MM.1S (cell line): ENCODE measurements at regions not wholly inside any gene's neighbourhood (a gene's known extent, or its start where the extent isn't known, plus 50 kb on each side); places are given as distances from the start of the nearest gene placed in this dataset.

ENCODE experiments used
- DNase-seq: peaks from one replicate; pipeline ENCODE4 v3.0.0-alpha.2; 2015
- H2AFZ ChIP-seq: fragments of 300-600 bp; sonication (generic); 2 replicates; pipeline ENCODE4 v1.6.0; 2016; ENCODE audit warnings: antibody characterized with exemption, low read length
- H3F3A ChIP-seq: fragments of 300-600 bp; sonication (generic); 2 replicates; pipeline ENCODE4 v1.6.1; 2016; ENCODE audit warnings: mild to moderate bottlenecking, antibody characterized with exemption, low read length, moderate library complexity, mixed read lengths; ENCODE audit not compliant: insufficient read depth
- H3K27ac ChIP-seq: fragments of 300-600 bp; sonication (generic); 2 replicates; pipeline ENCODE4 v1.5.1; 2016; ENCODE audit warnings: mild to moderate bottlenecking, low read length
- H3K27me3 ChIP-seq: fragments of 300-600 bp; sonication (generic); replicated peaks from 2 replicates; pipeline ENCODE4 v1.6.0; 2016; ENCODE audit warnings: low read length; ENCODE audit not compliant: insufficient read depth
- H3K36me3 ChIP-seq: fragments of 300-600 bp; sonication (generic); replicated peaks from 2 replicates; pipeline ENCODE4 v1.6.1; 2016; ENCODE audit warnings: mild to moderate bottlenecking, low read length, mixed read lengths; ENCODE audit not compliant: insufficient read depth
- H3K4me1 ChIP-seq: fragments of 300-600 bp; sonication (generic); 2 replicates; pipeline ENCODE4 v1.6.1; 2016; ENCODE audit warnings: low read length, mixed read lengths
- H3K4me2 ChIP-seq: fragments of 300-600 bp; sonication (generic); 2 replicates; pipeline ENCODE4 v1.6.0; 2016; ENCODE audit warnings: low read depth, low read length
- H3K4me3 ChIP-seq: fragments of 300-600 bp; sonication (generic); 2 replicates; pipeline ENCODE4 v1.5.1; 2016; ENCODE audit warnings: low read length, mixed read lengths
- H3K79me2 ChIP-seq: fragments of 300-600 bp; sonication (generic); 2 replicates; pipeline ENCODE4 v1.6.1; 2016; ENCODE audit warnings: mixed run types, low read length, mixed read lengths
- H3K9ac ChIP-seq: fragments of 300-600 bp; sonication (generic); 2 replicates; pipeline ENCODE4 v1.6.1; 2016; ENCODE audit warnings: low read length, mixed read lengths
- H3K9me2 ChIP-seq: fragments of 300-600 bp; sonication (generic); replicated peaks from 2 replicates; pipeline ENCODE4 v1.6.1; 2016; ENCODE audit warnings: mild to moderate bottlenecking, low read length, mixed read lengths; ENCODE audit not compliant: insufficient read depth
- H3K9me3 ChIP-seq: fragments of 300-600 bp; sonication (generic); replicated peaks from 2 replicates; pipeline ENCODE4 v1.6.1; 2016; ENCODE audit warnings: mild to moderate bottlenecking, low read length, mixed read lengths; ENCODE audit not compliant: insufficient read depth
- H4K20me1 ChIP-seq: fragments of 300-600 bp; sonication (generic); 2 replicates; pipeline ENCODE4 v1.6.1; 2016; ENCODE audit warnings: mild to moderate bottlenecking, low read length, moderate library complexity, mixed read lengths; ENCODE audit not compliant: insufficient read depth
- EZH2 ChIP-seq: fragments of 300-600 bp; sonication (generic); optimal IDR thresholded peaks from 2 replicates; pipeline ENCODE3; 2017; ENCODE audit warnings: low read depth, mild to moderate bottlenecking, antibody characterized with exemption, low read length, mixed read lengths
- EZH2phosphoT487 ChIP-seq: fragments of 300-600 bp; sonication (generic); IDR thresholded peaks from 2 replicates; pipeline ENCODE4 v1.6.1; 2018; ENCODE audit warnings: antibody characterized with exemption, low read length
- TF ChIP-seq, protein P1 (sequence below): fragments of 300-600 bp; sonication (generic); IDR thresholded peaks from 2 replicates; pipeline ENCODE4 v1.5.1; 2016; ENCODE audit warnings: antibody characterized with exemption, low read length, mixed read lengths

DNA sequence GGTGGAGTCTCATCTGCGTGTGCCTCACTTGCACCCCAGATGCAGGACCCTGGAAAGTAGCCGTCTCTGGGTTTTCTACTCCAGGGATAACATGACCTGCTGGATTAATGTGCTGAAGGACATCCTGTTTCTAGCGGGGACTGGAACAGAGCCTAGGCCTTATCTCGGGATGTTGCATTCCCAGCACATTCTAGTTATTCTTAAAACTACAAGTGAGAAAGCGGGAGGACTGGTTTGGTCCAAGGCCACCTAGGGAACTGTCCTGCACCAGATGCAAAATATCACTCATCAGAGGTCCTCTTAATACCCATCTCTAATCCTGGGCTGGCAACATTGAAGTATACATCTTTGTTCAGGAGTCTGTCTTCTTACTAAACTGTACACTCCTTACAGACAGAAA, 179.9 kb downstream of the ZC3H11B start:
- H3K4me1 ChIP-seq = no peaks in the 10 kb centered on the region
- H3K9me3 ChIP-seq = no peaks in the 10 kb centered on the region
- H3K9ac ChIP-seq = no peak overlapping the region
- H3K27ac ChIP-seq = no peak overlapping the region
- no peak overlapping the region for H2AFZ ChIP-seq
- no peaks in the 10 kb centered on the region for H3K9me2 ChIP-seq
- DNase-seq = no peak
- H3K4me2 ChIP-seq = no peak overlapping the region
- H4K20me1 ChIP-seq = no peaks in the 10 kb centered on the region
- no peaks in the 10 kb centered on the region for H3K36me3 ChIP-seq
- H3K79me2 ChIP-seq = no peaks in the 10 kb centered on the region
- no peak overlapping the region for H3K4me3 ChIP-seq
- no peaks in the 10 kb centered on the region for H3K27me3 ChIP-seq
- no peak for TF ChIP-seq EZH2
- TF ChIP-seq, protein P1, sequence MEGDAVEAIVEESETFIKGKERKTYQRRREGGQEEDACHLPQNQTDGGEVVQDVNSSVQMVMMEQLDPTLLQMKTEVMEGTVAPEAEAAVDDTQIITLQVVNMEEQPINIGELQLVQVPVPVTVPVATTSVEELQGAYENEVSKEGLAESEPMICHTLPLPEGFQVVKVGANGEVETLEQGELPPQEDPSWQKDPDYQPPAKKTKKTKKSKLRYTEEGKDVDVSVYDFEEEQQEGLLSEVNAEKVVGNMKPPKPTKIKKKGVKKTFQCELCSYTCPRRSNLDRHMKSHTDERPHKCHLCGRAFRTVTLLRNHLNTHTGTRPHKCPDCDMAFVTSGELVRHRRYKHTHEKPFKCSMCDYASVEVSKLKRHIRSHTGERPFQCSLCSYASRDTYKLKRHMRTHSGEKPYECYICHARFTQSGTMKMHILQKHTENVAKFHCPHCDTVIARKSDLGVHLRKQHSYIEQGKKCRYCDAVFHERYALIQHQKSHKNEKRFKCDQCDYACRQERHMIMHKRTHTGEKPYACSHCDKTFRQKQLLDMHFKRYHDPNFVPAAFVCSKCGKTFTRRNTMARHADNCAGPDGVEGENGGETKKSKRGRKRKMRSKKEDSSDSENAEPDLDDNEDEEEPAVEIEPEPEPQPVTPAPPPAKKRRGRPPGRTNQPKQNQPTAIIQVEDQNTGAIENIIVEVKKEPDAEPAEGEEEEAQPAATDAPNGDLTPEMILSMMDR = no peak
- no peak for TF ChIP-seq EZH2phosphoT487
- H3F3A ChIP-seq = no peaks in the 10 kb centered on the region

DNA sequence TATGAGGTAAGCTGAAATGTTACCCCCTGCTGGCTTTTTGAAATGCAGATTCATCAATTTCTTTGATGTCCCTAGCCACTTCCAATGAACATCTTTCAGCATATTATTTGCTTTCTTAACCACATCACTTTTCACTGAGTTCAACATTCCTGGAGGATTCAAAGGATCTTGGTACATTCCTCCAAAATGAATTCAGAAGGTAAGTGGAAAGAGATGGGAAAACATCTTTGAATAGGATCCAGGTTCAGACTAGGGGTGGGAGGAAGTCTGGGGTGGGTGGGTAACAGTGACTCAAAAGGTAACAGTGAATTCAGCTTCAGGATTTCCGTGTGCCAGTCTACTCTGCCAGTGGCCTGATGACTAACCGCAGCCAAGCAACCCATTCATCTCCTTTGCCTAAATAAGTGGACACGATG, 180.7 kb downstream of the ZC3H11B start:
- no peaks in the 10 kb centered on the region for H3K36me3 ChIP-seq
- no peaks in the 10 kb centered on the region for H3K4me1 ChIP-seq
- no peak overlapping the region for H3K27ac ChIP-seq
- H3K79me2 ChIP-seq = no peaks in the 10 kb centered on the region
- H3K9me3 ChIP-seq = no peaks in the 10 kb centered on the region
- H3K27me3 ChIP-seq = no peaks in the 10 kb centered on the region
- no peak overlapping the region for H3K4me3 ChIP-seq
- no peak for DNase-seq
- no peak overlapping the region for H2AFZ ChIP-seq
- no peaks in the 10 kb centered on the region for H3K9me2 ChIP-seq
- H4K20me1 ChIP-seq = no peaks in the 10 kb centered on the region
- no peak overlapping the region for H3K9ac ChIP-seq
- no peaks in the 10 kb centered on the region for H3F3A ChIP-seq
- no peak for TF ChIP-seq EZH2phosphoT487
- TF ChIP-seq, protein P1 = no peak
- no peak overlapping the region for H3K4me2 ChIP-seq

DNA sequence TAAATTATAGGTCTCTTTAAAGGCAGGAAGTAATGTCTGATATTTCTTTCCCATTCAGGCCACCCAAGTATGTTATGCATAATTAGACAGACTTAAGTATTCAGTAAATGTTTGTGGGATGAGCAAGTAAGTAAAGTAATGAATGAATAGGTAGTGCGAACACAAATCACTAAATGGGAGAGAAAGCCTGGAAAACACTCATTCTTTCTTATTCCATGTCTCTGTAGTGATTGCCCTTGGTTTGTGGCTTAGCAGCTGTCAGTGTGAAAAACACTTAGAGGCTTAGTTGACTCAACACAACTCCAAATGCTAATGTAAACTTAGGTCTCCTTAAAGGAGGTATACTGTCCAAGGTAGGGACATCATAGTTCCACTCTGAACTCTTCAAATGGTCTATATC, 182.5 kb downstream of the ZC3H11B start:
- Histone ChIP-seq H3K4me1 (no peaks in the 10 kb centered on the region), H3K79me2 (no peaks in the 10 kb centered on the region), H3K9me3 (no peaks in the 10 kb centered on the region), H3K9me2 (no peaks in the 10 kb centered on the region), H3K4me3 (no peak overlapping the region), H2AFZ (no peak overlapping the region), H3K9ac (no peak overlapping the region), H3K27me3 (no peaks in the 10 kb centered on the region), H3K4me2 (no peak overlapping the region), H3K36me3 (no peaks in the 10 kb centered on the region), H4K20me1 (no peaks in the 10 kb centered on the region), H3F3A (no peaks in the 10 kb centered on the region), H3K27ac (no peak overlapping the region)
- TF ChIP-seq EZH2 = no peak
- TF ChIP-seq EZH2phosphoT487 = no peak
- TF ChIP-seq, protein P1 = no peak
- DNase-seq = no peak
